ENCODE measurements at regions not wholly inside any gene's neighbourhood (a gene's known extent, or its start where the extent isn't known, plus 50 kb on each side); places are given as distances from the start of the nearest gene placed in this dataset.

GRCh38 chr13:109858319-109858718 is 71.9 kb upstream of the IRS2 start:
- no peaks in the 10 kb centered on the region for H3K4me1 ChIP-seq
- H3K4me2 ChIP-seq: no peak overlapping the region
- FAIRE-seq: no peak
- ChIA-PET CTCF (interaction anchor here (1.0 kb wide), 1 partner anchor 23 kb away, joined by 3 read pairs; no protein-coding TSS in a partner anchor), POLR2A (no interaction called here)
- TF ChIP-seq E2F6 (IDR thresholded peaks at IDR 0.05; ENCODE audit: borderline replicate concordance, low read depth) (no peak), NPAS2 (CRISPR knock-in tag; IDR thresholded peaks at IDR 0.05; ENCODE audit: borderline replicate concordance) (no peak), TP53 (CRISPR knock-in tag; IDR thresholded peaks at IDR 0.05) (no peak), EHF (CRISPR knock-in tag; IDR thresholded peaks at IDR 0.05) (no peak), ELK1 (IDR thresholded peaks at IDR 0.05; ENCODE audit: low read depth, low read length) (no peak), FOXS1 (CRISPR knock-in tag; IDR thresholded peaks at IDR 0.05) (no peak), POLR2A (IDR thresholded peaks at IDR 0.05; ENCODE audit: low read length) (no peak), CBX2 (IDR thresholded peaks at IDR 0.05; ENCODE audit: borderline replicate concordance, low read depth) (no peak), ZNF302 (CRISPR knock-in tag; IDR thresholded peaks at IDR 0.05) (no peak), USF2 (IDR thresholded peaks at IDR 0.05) (no peak), ESRRA (IDR thresholded peaks at IDR 0.05; ENCODE audit: borderline replicate concordance, low read length) (no peak), RNF2 (IDR thresholded peaks at IDR 0.05; ENCODE audit: borderline replicate concordance, low read depth) (no peak), NFE2L2 (conservative IDR thresholded peaks at IDR 0.05; ENCODE audit: low read length) (no peak), ATOH8 (CRISPR knock-in tag; IDR thresholded peaks at IDR 0.05; ENCODE audit: low read depth) (no peak), MAZ (IDR thresholded peaks at IDR 0.05; ENCODE audit: borderline replicate concordance, low read depth, low read length) (no peak), BHLHE40 (IDR thresholded peaks at IDR 0.05; ENCODE audit: low read depth, low read length) (no peak)
- 66% methylated on average over 7 of the region's 7 CpGs for WGBS (ENCODE audit: missing lambda C conversion rate)
- ATAC-seq: no peak
- H3K27ac ChIP-seq: no peak overlapping the region
- no peak overlapping the region for H3K4me3 ChIP-seq
- no peak for DNase-seq (ENCODE audit: low read depth in 1 of 2, low spot score in 1 of 2)
- no peaks in the 10 kb centered on the region for H3K9me3 ChIP-seq

GRCh38 chr13:109857803-109858202 is 71.4 kb upstream of the IRS2 start:
- H3K9me3 ChIP-seq: no peaks in the 10 kb centered on the region
- H3K27ac ChIP-seq: no peak overlapping the region
- DNase-seq (ENCODE audit: low read depth in 1 of 2, low spot score in 1 of 2) (no peak), ATAC-seq (no peak), FAIRE-seq (no peak)
- WGBS (ENCODE audit: missing lambda C conversion rate): 83% methylated on average over 7 of the region's 7 CpGs
- H3K4me1 ChIP-seq: no peaks in the 10 kb centered on the region
- no peak overlapping the region for H3K4me3 ChIP-seq
- ChIA-PET CTCF (interaction anchor here (0.7 to 1.0 kb wide), 2 partner anchors 15 to 24 kb away, joined by 3 read pairs; no protein-coding TSS in a partner anchor), POLR2A (no interaction called here)
- no peak overlapping the region for H3K4me2 ChIP-seq
- no peak for TF ChIP-seq RAD21 (conservative IDR thresholded peaks at IDR 0.05 in 1 of 2, IDR thresholded peaks at IDR 0.05 in 1 of 2)
- TF ChIP-seq EHF (CRISPR knock-in tag; IDR thresholded peaks at IDR 0.05): no peak
- TF ChIP-seq ZSCAN20 (CRISPR knock-in tag; IDR thresholded peaks at IDR 0.05): no peak
- no peak for TF ChIP-seq SREBF2 (IDR thresholded peaks at IDR 0.05)
- no peak for TF ChIP-seq MAFK (IDR thresholded peaks at IDR 0.05; ENCODE audit: partially characterized antibody)
- no peak for TF ChIP-seq NR3C1 (IDR thresholded peaks at IDR 0.05)
- TF ChIP-seq SMC3 (IDR thresholded peaks at IDR 0.05): no peak
- TF ChIP-seq HOXB5 (CRISPR knock-in tag; IDR thresholded peaks at IDR 0.05): no peak
- TF ChIP-seq TP53 (CRISPR knock-in tag; IDR thresholded peaks at IDR 0.05): no peak
- no peak for TF ChIP-seq ESRRA (IDR thresholded peaks at IDR 0.05; ENCODE audit: borderline replicate concordance, low read length)
- TF ChIP-seq CTCF (IDR thresholded peaks at IDR 0.05): no peak
- TF ChIP-seq HOXB13 (CRISPR knock-in tag; IDR thresholded peaks at IDR 0.05; ENCODE audit: low read depth): no peak
- TF ChIP-seq FOSB (CRISPR knock-in tag; IDR thresholded peaks at IDR 0.05): no peak
- TF ChIP-seq HDAC2 (IDR thresholded peaks at IDR 0.05): no peak
- no peak for TF ChIP-seq JUNB (IDR thresholded peaks at IDR 0.05)
- TF ChIP-seq RARB (CRISPR knock-in tag; IDR thresholded peaks at IDR 0.05): no peak
- no peak for TF ChIP-seq ELK1 (IDR thresholded peaks at IDR 0.05; ENCODE audit: low read depth, low read length)

Measured in A549 (cell line).